ENCODE measurements at regions not wholly inside any gene's neighbourhood (a gene's known extent, or its start where the extent isn't known, plus 50 kb on each side); places are given as distances from the start of the nearest gene placed in this dataset.
A peak's percentile ranks its signal among the peaks of the same experiment; 100 is the strongest.

DNA sequence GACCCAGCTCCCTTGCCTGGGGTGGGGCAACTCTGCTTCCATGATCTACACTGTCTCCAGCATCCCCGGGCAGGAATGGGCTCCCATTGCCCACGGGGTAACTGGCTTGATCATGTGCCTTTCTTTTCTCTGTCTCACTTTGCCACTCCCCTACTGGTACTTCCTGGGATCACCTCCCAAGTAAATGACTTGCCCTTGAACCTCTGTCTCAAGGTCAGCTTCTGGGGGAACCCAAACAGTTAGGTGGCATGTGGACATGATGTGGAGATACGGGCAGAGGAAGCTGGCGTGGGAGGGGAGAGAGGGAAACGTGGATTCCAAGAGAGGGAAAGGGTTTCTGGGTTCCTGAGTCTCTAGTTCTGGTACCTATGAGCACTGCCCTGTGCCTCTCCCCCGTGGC is 63.8 kb upstream of the RALY start:
- no peak overlapping the region for H3K9ac ChIP-seq (ENCODE audit: insufficient read depth, low read length, poor library complexity, severe bottlenecking)
- no peaks in the 10 kb centered on the region for H3K9me3 Mint-ChIP-seq
- H3K27me3 ChIP-seq (ENCODE audit: control insufficient read depth in 2 of 2, insufficient read depth in 2 of 2, low read length in 2 of 2), result no peaks in the 10 kb centered on the region
- peaks cover 1 to 9% (median 2%) of the 10 kb centered on the region in 3 donors for H3K27me3 Mint-ChIP-seq (ENCODE audit: low read depth in 3 of 3)
- H3K4me3 Mint-ChIP-seq, result no peak overlapping the region
- peaks cover 2% of the 10 kb centered on the region for H3K4me1 Mint-ChIP-seq
- H3K27ac Mint-ChIP-seq, result no peak overlapping the region
- H3K36me3 Mint-ChIP-seq, result no peaks in the 10 kb centered on the region
- H3K27ac ChIP-seq (ENCODE audit: low read depth in 1 of 2, low read length in 2 of 2), result no peak overlapping the region
- no peaks in the 10 kb centered on the region for H3K4me1 ChIP-seq (ENCODE audit: control insufficient read depth in 1 of 2, insufficient read depth in 2 of 2, low read length in 2 of 2)
- H4K20me1 ChIP-seq (ENCODE audit: insufficient read depth, low read length), result no peaks in the 10 kb centered on the region
- intact Hi-C loops (cut with micrococcal nuclease), result loop anchor here in 1 of 2 donors (10.0 kb wide), 1 partner anchor 135 kb away; no protein-coding TSS in a partner anchor
- no peaks in the 10 kb centered on the region for H3K79me2 ChIP-seq (ENCODE audit: insufficient read depth, low read length)
- H3K9me3 ChIP-seq (replicated peaks in 1 of 2; ENCODE audit: control insufficient read depth in 1 of 2, insufficient read depth in 1 of 2, low read length in 2 of 2), result no peaks in the 10 kb centered on the region
- DNase-seq, result no peak
- no peak overlapping the region for H2AFZ ChIP-seq (ENCODE audit: insufficient read depth, low read depth, low read length, poor library complexity, severe bottlenecking)
- H3K4me3 ChIP-seq (replicated peaks in 1 of 3; ENCODE audit: low read depth in 2 of 3, low read length in 3 of 3), result no peak overlapping the region
- TF ChIP-seq, protein P1, sequence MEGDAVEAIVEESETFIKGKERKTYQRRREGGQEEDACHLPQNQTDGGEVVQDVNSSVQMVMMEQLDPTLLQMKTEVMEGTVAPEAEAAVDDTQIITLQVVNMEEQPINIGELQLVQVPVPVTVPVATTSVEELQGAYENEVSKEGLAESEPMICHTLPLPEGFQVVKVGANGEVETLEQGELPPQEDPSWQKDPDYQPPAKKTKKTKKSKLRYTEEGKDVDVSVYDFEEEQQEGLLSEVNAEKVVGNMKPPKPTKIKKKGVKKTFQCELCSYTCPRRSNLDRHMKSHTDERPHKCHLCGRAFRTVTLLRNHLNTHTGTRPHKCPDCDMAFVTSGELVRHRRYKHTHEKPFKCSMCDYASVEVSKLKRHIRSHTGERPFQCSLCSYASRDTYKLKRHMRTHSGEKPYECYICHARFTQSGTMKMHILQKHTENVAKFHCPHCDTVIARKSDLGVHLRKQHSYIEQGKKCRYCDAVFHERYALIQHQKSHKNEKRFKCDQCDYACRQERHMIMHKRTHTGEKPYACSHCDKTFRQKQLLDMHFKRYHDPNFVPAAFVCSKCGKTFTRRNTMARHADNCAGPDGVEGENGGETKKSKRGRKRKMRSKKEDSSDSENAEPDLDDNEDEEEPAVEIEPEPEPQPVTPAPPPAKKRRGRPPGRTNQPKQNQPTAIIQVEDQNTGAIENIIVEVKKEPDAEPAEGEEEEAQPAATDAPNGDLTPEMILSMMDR (IDR thresholded peaks at IDR 0.05), result no peak
- H3K36me3 ChIP-seq (replicated peaks in 1 of 2; ENCODE audit: control insufficient read depth in 1 of 2, insufficient read depth in 2 of 2, low read length in 2 of 2), result no peaks in the 10 kb centered on the region
- no peak overlapping the region for H3K4me2 ChIP-seq (replicated peaks; ENCODE audit: extremely low read depth, low read length, poor library complexity, severe bottlenecking)
- WGBS (ENCODE audit: insufficient coverage), result 56% methylated on average over 5 of the region's 6 CpGs

DNA sequence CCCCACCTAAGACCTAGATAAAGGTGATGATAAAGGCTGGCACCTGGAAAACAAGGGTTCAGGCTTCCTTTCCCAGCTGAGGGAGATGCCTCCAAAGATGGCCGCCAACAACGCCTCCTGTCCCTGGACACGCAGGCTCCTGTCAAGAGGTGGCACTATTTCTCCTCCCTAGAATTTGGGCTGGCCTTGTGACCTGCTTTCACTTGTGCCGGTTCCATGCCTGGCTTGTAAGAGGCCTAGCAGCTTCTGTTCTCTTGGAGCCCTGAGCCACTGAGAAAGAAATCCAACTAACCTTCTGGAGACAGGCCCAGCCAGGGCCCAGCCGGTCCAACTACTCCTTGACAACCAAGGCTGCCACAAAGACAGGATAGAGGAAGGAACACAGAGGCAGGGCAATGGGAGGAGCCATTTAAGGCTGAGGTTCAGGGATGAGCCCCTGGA is 60.2 kb upstream of the RALY start:
- H3K9me3 ChIP-seq (replicated peaks in 1 of 2; ENCODE audit: control insufficient read depth in 1 of 2, insufficient read depth in 1 of 2, low read length in 2 of 2), result no peaks in the 10 kb centered on the region
- TF ChIP-seq, protein P1 (IDR thresholded peaks at IDR 0.05), result peak; percentile 42
- H3K79me2 ChIP-seq (ENCODE audit: insufficient read depth, low read length), result no peaks in the 10 kb centered on the region
- Mint-ChIP-seq H3K27ac (no peak overlapping the region), H3K9me3 (no peaks in the 10 kb centered on the region), H3K4me1 (peaks cover 2% of the 10 kb centered on the region), H3K36me3 (no peaks in the 10 kb centered on the region), H3K4me3 (no peak overlapping the region), H3K27me3 (ENCODE audit: low read depth in 3 of 3) (peaks cover under 1 to 10% (median under 1%) of the 10 kb centered on the region in 3 donors)
- H2AFZ ChIP-seq (ENCODE audit: insufficient read depth, low read depth, low read length, poor library complexity, severe bottlenecking), result peak overlapping the region; percentile 83
- intact Hi-C loops (cut with micrococcal nuclease), result loop anchor here in 1 of 2 donors (10.0 kb wide), 1 partner anchor 131 kb away; no protein-coding TSS in a partner anchor
- H3K36me3 ChIP-seq (replicated peaks in 1 of 2; ENCODE audit: control insufficient read depth in 1 of 2, insufficient read depth in 2 of 2, low read length in 2 of 2), result no peaks in the 10 kb centered on the region
- no peaks in the 10 kb centered on the region for H3K4me1 ChIP-seq (ENCODE audit: control insufficient read depth in 1 of 2, insufficient read depth in 2 of 2, low read length in 2 of 2)
- H3K4me3 ChIP-seq (replicated peaks in 1 of 3; ENCODE audit: low read depth in 2 of 3, low read length in 3 of 3), result no peak overlapping the region
- H3K27me3 ChIP-seq (ENCODE audit: control insufficient read depth in 2 of 2, insufficient read depth in 2 of 2, low read length in 2 of 2), result no peaks in the 10 kb centered on the region
- whole genome bisulfite sequencing (ENCODE audit: insufficient coverage), result 63% methylated on average over 4 of the region's 5 CpGs
- peak; percentile 37 to 62 (median 43) for DNase-seq
- no peak overlapping the region for H3K9ac ChIP-seq (ENCODE audit: insufficient read depth, low read length, poor library complexity, severe bottlenecking)
- H4K20me1 ChIP-seq (ENCODE audit: insufficient read depth, low read length), result no peaks in the 10 kb centered on the region
- no peak overlapping the region for H3K27ac ChIP-seq (ENCODE audit: low read depth in 1 of 2, low read length in 2 of 2)
- no peak overlapping the region for H3K4me2 ChIP-seq (replicated peaks; ENCODE audit: extremely low read depth, low read length, poor library complexity, severe bottlenecking)
